Epidermal melanocyte (primary cell): ENCODE measurements at regions not wholly inside any gene's neighbourhood (a gene's known extent, or its start where the extent isn't known, plus 50 kb on each side); places are given as distances from the start of the nearest gene placed in this dataset.
A peak's percentile ranks its signal among the peaks of the same experiment; 100 is the strongest.
"Not testable (repeated sequence)": the region's sequence is repeated elsewhere in the genome, so short reads cannot be mapped to it uniquely, and the experiment has no call there.

Experiments
- DNase-seq: peaks from one replicate; pipeline ENCODE4 v3.0.0; 2011; ENCODE audit warnings: low spot score; ENCODE audit not compliant: insufficient read length

- no peak for DNase-seq
Measured at GRCh38 chr14:51444353-51445000, 204.4 kb downstream of the TMX1 start.

GRCh38 chr14:51445001-51445390 lies 204.9 kb downstream of the TMX1 start:
- peak; percentile 31 for DNase-seq

- DNase-seq = no peak
Measured at GRCh38 chr14:51446771-51447170, 204.9 kb upstream of the FRMD6 start.

GRCh38 chr14:51447411-51447810 lies 204.3 kb upstream of the FRMD6 start:
- DNase-seq = no peak

- DNase-seq = peak; percentile 57
Measured at GRCh38 chr14:51448831-51449670, 202.7 kb upstream of the FRMD6 start.

- no peak for DNase-seq
Measured at GRCh38 chr14:51449681-51450080, 202.0 kb upstream of the FRMD6 start.

- DNase-seq = no peak
Measured at GRCh38 chr14:51451561-51451960, 200.1 kb upstream of the FRMD6 start.

- peak; percentile 42 for DNase-seq
Measured at GRCh38 chr14:51453869-51454268, 197.8 kb upstream of the FRMD6 start.

- DNase-seq = no peak
Measured at GRCh38 chr14:51454351-51454750, 197.4 kb upstream of the FRMD6 start.

GRCh38 chr14:51455041-51455835 lies 196.5 kb upstream of the FRMD6 start:
- DNase-seq = no peak

- no peak for DNase-seq
Measured at GRCh38 chr14:51457843-51458562, 193.7 kb upstream of the FRMD6 start.

GRCh38 chr14:51458563-51458955 lies 193.2 kb upstream of the FRMD6 start:
- DNase-seq = no peak

- DNase-seq = no peak
Measured at GRCh38 chr14:51460011-51460410, 191.7 kb upstream of the FRMD6 start.

- DNase-seq = no peak
Measured at GRCh38 chr14:51462182-51462581, 189.5 kb upstream of the FRMD6 start.

- DNase-seq = no peak
Measured at GRCh38 chr14:51462706-51463105, 189.0 kb upstream of the FRMD6 start.

- DNase-seq = no peak
Measured at GRCh38 chr14:51463461-51463860, 188.2 kb upstream of the FRMD6 start.

- no peak for DNase-seq
Measured at GRCh38 chr14:51464411-51464810, 187.3 kb upstream of the FRMD6 start.

- DNase-seq = no peak
Measured at GRCh38 chr14:51465486-51465885, 186.2 kb upstream of the FRMD6 start.

GRCh38 chr14:51467392-51467791 lies 184.3 kb upstream of the FRMD6 start:
- DNase-seq = not testable (repeated sequence)

GRCh38 chr14:51468523-51468922 lies 183.2 kb upstream of the FRMD6 start:
- no peak for DNase-seq

- no peak for DNase-seq
Measured at GRCh38 chr14:51472881-51473280, 178.8 kb upstream of the FRMD6 start.
